SIG-M5 (cell line): ENCODE measurements at regions not wholly inside any gene's neighbourhood (a gene's known extent, or its start where the extent isn't known, plus 50 kb on each side); places are given as distances from the start of the nearest gene placed in this dataset.
"Not testable (repeated sequence)": the region's sequence is repeated elsewhere in the genome, so short reads cannot be mapped to it uniquely, and the experiment has no call there.

Experiments used
- DNase-seq: peaks from one replicate; lab custom pipeline; 2025; lab: John Stamatoyannopoulos, UW

- DNase-seq, result no peak
These were observed 414.1 kb upstream of the ESRRG start for GRCh38 chr1:217137210-217137881.

DNA sequence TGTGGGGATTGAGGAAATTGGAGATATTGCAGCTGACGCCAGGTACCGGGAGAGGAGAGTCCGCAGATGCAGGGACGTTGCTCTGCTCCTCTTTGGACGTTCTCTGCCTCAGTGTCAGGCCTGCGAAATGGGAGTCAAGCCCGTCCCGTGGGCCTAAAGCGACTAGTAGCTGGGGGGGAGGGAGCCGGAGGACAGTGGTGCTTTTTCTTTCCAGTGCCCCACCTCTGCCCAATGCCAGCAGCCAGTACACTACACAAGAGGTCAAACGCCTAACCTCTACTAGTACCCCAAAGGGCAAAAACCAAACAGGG, 413.6 kb upstream of the ESRRG start:
- no peak for DNase-seq

DNA sequence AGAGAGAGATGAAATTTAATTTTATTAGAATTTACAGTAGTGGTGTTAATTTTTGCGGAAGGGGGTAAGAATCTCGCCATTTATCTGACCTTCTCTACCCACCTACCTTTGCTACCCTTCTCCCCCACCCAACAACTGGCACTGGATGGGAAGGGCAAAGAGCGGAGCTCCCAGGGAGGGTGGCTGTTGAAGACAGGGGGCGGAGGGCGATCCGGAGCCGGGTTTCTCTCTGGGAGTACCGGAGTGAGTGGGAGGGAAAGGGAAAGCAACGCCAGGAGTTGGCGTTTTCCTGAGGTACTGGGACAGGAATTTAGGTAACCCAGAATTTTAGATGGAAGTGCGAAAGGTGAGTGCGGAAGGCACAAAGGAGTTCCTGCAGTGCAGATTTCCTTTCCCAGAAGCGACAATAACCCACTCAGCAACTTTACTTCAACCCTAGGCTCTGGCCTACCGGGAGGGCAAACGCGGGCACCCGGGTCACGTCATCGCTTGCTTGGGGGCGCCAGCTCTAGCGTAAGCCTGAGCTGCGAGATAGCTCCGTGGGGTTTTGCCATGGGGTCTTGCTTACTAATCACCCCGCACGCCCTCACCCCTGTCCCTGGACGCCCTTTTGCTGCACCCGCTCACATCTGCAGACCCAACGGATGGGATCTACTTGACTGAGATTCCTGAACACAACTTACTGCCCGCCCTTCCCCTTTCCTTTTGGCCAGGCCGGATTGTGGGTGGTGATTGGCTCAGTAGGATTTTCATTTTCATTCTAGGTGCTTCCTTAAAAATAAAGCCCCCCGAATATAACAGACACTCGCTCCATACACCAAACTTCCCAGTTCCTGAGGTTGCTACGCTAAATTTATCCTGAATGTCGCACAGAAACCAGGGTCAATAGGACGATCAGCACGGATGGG, 413.0 kb upstream of the ESRRG start:
- no peak for DNase-seq

DNA sequence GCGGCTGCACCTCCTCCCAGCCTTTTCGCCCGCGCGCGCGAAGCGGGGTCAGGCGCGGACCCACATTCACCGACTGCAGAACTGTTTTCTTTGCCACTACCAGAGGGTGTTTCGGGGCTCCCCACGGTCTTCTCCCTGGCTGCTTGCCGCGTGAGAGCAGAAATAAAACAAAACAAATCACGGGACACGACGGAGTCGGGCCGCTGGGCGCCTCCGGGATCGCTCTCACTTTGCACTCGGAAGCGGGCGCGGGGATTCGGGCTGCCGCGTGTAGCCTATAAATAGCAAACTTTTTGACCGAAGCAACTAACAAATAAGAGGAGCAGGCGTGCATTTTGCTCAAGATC, 412.3 kb upstream of the ESRRG start:
- no peak for DNase-seq

DNA sequence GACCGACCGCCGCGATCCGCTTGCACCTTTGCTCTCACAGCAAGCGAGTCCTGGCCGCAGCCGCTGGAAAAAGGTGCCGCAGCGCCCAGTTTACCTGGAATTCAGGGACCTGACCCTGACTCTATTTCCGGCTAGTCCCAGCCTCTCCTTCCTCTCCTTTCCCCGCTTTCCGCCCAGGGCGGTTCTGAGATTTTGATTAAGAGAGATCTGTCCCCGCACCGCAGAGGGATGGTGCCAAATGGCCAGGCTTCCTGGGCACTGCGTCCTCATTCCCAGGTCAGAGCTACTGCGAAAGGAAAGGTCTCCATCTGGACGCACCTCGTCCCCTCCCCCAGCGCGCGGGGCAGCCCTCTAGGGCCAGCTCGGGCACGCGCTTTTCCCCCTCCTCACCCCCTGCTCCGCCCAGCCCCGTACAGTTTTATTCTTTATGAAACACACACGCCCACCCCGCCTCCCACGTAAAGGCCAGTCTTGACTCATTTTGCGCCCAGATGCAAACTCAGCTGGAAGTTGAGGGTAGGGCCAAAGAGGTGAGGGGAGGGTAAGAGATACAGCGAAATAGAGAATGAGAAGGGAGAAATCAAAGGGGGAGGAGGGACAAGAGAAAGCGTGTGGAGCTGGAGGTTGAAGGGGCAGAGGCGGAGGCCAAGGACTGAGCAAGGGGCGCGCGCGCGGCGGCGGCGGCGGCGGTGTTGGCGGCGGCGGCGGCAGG, 411.8 kb upstream of the ESRRG start:
- DNase-seq, result no peak

DNA sequence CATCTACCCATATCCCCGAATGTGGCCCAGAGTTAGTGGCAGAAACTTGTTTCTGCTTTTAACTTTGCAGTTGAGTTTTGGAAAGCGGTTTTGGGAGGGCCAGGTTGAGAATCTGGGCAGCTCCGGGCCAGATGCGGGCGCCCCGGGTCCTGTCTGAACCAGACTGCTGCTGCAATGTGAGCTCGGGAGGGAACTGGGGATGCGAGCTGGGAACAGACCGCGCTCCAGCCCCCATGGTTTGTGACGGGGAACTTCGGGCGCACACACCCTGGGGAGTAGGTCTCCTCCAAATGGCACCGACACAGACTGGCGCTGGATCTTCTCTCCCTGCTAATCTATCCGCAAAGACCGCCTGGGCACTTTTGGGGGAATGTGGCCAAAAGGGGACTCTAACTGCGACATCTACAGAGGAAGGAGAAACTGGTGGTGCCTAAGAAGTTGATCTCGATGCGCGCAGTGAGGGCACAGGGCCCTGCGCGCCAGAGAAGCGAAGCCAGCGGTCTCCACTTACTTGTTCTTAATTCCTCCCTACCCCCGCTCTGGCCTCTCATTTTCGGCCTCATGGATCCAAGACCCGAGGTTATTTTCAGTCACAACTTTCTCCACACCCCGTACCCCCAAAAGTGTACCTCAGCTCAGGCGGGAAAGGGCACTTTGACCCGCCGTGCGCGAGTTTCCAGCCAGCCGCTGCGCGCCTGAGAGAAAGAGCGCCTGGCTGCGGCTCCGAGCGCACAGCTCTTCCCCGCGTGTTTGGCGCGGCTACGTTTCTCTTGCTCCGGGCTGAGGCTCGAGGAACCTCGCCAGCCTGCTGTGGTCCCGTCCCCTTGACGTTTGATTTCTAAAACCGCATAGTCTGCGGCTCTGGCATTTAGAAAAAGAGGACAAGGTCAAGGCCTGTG, 411.0 kb upstream of the ESRRG start:
- DNase-seq, result no peak

- DNase-seq, result no peak
These were observed 409.9 kb upstream of the ESRRG start for GRCh38 chr1:217133092-217133491.

DNA sequence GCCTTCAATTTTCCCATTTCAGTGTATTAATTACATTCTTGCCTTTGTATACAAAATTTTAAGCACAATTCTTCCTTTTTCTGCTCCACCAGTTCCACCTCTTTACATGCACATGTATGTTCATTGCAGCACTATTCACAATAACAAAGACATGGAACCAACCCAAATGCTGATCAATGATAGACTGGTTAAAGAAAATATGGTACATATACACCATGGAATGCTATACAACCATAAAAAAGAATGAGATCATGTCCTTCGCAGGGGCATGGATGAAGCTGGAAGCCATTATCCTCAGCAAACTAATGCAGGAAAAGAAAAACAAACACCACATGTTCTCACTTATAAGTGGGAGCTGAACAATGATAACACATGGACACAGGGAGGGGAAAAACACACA, 400.1 kb upstream of the ESRRG start:
- DNase-seq, result not testable (repeated sequence)

DNA sequence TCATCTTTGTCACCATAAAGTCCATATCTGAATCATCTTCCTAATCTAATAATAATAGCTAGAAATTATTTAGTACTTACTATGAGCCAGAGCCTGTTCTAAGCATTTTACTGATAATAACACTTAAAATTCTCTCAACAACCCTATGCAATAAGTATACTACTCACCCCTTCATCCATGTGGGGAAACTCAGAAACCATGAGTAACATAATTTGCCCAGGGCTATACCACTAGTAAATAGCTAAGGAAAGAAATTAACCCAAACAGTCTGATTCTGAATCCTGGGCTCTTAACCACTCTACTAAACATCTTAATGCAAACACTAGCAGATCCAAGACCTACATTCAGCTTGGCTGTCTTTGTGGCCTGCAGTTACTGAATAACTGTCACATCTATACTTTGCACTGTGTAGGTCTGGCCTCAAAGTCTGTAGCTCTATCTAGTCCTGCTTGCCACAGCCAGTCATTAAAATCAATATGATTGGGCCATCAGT, 394.8 kb upstream of the ESRRG start:
- DNase-seq, result no peak

GRCh38 chr1:217115404-217116380, 392.5 kb upstream of the ESRRG start:
- no peak for DNase-seq

DNA sequence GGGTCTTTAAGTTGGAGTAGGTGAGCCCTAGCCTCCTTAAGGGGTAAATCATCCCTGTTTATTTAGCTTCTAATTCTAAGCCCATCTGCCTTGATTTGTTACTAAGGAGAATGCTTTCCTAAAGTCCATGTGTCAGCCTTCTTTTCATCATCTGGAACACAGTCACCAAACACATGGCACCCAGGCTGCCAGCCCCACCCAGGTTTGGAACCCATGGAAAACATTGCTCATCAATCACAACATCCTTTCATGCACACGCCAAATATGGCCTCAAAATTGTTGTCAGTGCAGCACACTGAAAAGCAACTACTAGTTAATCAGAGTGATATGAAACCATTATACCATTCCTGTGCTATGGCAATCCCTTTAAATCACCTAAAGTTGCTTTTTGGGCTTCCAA, 386.7 kb upstream of the ESRRG start:
- DNase-seq, result no peak

DNA sequence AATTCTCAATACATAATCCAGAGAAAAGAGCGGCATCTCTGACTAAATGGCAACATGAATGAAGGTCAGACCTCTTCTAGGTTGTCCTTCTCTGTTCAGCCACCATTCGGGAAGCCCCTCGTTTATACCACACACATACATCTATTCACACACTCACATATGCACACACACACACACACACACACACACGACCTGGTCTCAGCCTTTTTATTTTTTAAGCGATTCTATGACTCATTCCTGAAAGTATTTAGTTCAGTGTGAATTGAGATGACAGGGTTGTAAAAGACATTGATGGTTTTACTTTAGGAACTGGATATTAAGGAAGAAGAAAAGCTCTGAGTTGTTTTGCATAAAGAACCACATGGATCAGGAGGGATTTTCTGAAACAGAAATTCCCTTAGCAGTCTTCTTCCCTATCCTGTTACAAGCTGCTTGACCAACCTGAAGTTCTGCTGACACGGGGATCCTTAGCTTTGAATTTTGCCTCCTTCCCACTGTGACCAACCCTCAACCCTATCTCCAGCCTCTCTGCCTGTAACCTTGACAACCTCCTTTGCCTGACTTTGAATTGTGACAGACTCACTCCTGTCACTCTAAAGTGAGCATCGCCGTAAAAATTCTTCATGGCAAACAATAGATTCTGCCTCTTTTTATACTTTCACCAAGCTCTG, 383.1 kb upstream of the ESRRG start:
- no peak for DNase-seq

DNA sequence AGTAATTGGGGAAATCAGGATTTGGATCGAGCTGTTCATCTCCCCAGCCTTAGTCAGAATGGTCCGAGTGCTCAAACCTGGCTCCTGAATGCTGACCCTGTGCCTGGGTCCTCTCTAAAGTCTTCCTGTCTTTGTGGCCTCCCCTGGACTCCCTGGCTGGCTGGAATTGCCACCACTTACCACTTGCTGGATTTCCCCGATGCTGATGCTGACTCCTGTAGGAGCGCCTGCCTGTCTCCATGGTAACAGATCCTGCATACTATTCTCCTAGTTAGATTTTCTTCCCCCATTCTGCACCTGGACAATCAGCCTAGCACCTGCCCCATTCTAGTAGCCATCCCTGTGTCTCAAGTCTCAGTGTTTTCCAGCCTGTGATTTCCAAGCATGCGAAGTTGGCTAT, 382.2 kb upstream of the ESRRG start:
- no peak for DNase-seq

- DNase-seq, result no peak
These were observed 374.6 kb upstream of the ESRRG start for GRCh38 chr1:217097819-217098218.

DNA sequence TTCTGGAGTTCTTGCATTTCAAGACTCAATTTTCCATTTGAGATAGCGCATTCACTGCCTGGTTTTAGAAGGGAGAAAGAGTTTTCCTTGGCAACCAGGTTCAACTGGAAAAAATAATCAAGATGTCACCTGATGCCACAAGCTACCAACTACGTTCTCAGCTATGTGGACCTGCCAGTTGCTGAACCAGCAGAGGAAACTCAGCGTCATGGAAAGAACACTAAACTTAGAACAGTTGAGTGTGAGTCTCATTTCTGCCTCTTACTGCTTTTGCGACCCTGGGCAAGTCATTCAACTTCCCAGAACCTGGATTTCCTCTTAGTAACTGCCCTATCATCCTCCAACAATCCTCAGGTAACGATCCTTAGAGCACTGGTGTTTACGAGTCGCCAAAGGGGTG, 373.0 kb upstream of the ESRRG start:
- no peak for DNase-seq

DNA sequence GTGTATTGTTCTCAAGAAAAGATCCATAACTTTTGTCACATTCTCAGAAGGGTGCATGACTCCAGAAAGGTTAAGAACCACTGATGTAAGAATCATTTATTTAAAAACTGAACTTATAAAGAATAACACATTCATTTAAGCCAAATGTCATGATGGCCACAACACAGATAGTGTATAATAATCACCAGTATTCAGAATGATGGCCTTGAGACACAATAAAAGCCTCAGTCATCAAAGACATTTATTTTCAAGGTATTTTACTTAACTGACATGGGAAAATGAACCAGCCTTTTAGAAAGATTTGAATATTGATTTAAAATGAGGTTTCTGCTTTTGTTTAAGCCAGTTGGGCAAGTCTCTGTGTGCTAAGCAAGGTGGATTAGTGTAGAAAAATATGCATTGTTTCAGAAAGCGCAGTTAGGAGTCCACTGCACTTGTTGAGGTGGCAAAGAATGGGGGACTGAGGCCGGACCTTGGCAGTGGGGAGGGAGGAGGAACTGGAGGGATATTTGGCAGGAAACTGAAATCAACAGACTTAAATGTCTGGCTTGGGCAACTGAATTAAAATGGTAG, 371.9 kb upstream of the ESRRG start:
- no peak for DNase-seq

GRCh38 chr1:217091561-217091960, 368.3 kb upstream of the ESRRG start:
- DNase-seq, result no peak

- DNase-seq, result no peak
These were observed 367.1 kb upstream of the ESRRG start for GRCh38 chr1:217090060-217090911.
